K562 (cell line): ENCODE measurements at regions not wholly inside any gene's neighbourhood (a gene's known extent, or its start where the extent isn't known, plus 50 kb on each side); places are given as distances from the start of the nearest gene placed in this dataset.
A peak's percentile ranks its signal among the peaks of the same experiment; 100 is the strongest.

Experiments used
- AFF4 ChIP-seq: sonication (generic); formaldehyde crosslinking; IDR thresholded peaks from 2 replicates; pipeline ENCODE4 v1.8.0; 2023; ENCODE audit warnings: mild to moderate bottlenecking, missing genetic modification reagents
- CUX1 ChIP-seq: fragments of 200-800 bp; sonication (Bioruptor generic); IDR thresholded peaks from 2 replicates; pipeline ENCODE4 v1.6.1; 2016; ENCODE audit warnings: missing genetic modification characterization, missing compliant biosample characterization
- GATAD2B ChIP-seq: fragments of 450-650 bp; IDR thresholded peaks from 2 replicates; pipeline ENCODE4 v1.6.1; 2017; ENCODE audit warnings: mild to moderate bottlenecking, borderline replicate concordance
- KDM4B ChIP-seq, 2 experiments: fragments of 450-650 bp in 1 of 2; sonication (generic) in 1 of 2; IDR thresholded peaks; 2 replicates each; pipeline ENCODE4 v1.6.1; 2016 to 2017; ENCODE audit warnings: borderline replicate concordance in 2 of 2, antibody characterized with exemption in 1 of 2, low read depth in 1 of 2, mild to moderate bottlenecking in 1 of 2
- MXI1 ChIP-seq: IDR thresholded peaks from 2 replicates; pipeline ENCODE4 v1.6.1; 2011; ENCODE audit warnings: low read depth, mild to moderate bottlenecking, improper control_type of control experiment, low read length
- NONO ChIP-seq, 2 experiments: fragments of 200-400 bp in 1 of 2; fragments of 450-650 bp in 1 of 2; formaldehyde crosslinking in 1 of 2; IDR thresholded peaks; 2 replicates each; pipeline ENCODE4 v1.6.1; 2017; ENCODE audit warnings: low read depth in 2 of 2, mild to moderate bottlenecking in 2 of 2, moderate library complexity in 2 of 2, low read length in 1 of 2
- PATZ1 ChIP-seq: fragments of 250-450 bp; sonication (Bioruptor Pico); IDR thresholded peaks from 2 replicates; pipeline ENCODE4 v1.5.0; 2020; ENCODE audit warnings: mild to moderate bottlenecking, borderline replicate concordance
- RBFOX2 ChIP-seq: fragments of 200-400 bp; formaldehyde crosslinking; IDR thresholded peaks from 2 replicates; pipeline ENCODE4 v1.6.1; 2017; ENCODE audit warnings: low read depth, mild to moderate bottlenecking, low read length, moderate library complexity
- TFAP4 ChIP-seq: sonication (generic); formaldehyde crosslinking; IDR thresholded peaks from 2 replicates; pipeline ENCODE4 v1.8.0; 2022; ENCODE audit warnings: missing genetic modification reagents, mild to moderate bottlenecking, moderate library complexity, borderline replicate concordance
- TF ChIP-seq, protein P1 (sequence below): sonication (generic); formaldehyde crosslinking; IDR thresholded peaks from 2 replicates; pipeline ENCODE4 v1.8.0; 2022; ENCODE audit warnings: mild to moderate bottlenecking, missing genetic modification reagents

- TF ChIP-seq RBFOX2 (peak; percentile 79), MXI1 (no peak), NONO (IDR thresholded peaks at IDR 0.05; ENCODE audit: low read depth in 2 of 2, low read length in 1 of 2) (0 out of 4 replicates have a peak, but pooled peaks of 1 of the 2 experiments have one; percentile 7), KDM4B (IDR thresholded peaks at IDR 0.05; ENCODE audit: borderline replicate concordance in 2 of 2, low read depth in 1 of 2) (no peak), CUX1 (CRISPR knock-in tag) (peak; percentile 82; the same call in 1 of the 2 replicates), PATZ1 (CRISPR knock-in tag) (0 out of 2 replicates have a peak, but pooled peaks have one; percentile 57), AFF4 (CRISPR knock-in tag) (no peak), TFAP4 (peak; percentile 57), GATAD2B (no peak)
- TF ChIP-seq, protein P1, sequence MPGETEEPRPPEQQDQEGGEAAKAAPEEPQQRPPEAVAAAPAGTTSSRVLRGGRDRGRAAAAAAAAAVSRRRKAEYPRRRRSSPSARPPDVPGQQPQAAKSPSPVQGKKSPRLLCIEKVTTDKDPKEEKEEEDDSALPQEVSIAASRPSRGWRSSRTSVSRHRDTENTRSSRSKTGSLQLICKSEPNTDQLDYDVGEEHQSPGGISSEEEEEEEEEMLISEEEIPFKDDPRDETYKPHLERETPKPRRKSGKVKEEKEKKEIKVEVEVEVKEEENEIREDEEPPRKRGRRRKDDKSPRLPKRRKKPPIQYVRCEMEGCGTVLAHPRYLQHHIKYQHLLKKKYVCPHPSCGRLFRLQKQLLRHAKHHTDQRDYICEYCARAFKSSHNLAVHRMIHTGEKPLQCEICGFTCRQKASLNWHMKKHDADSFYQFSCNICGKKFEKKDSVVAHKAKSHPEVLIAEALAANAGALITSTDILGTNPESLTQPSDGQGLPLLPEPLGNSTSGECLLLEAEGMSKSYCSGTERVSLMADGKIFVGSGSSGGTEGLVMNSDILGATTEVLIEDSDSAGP (CRISPR knock-in tag) = no peak; the same call in 1 of the 2 replicates
Observed at GRCh38 chr2:64831134-64831976, 157.8 kb upstream of the SLC1A4 start (continued).
